Occipital lobe (tissue), 1 donor: ENCODE measurements at regions not wholly inside any gene's neighbourhood (a gene's known extent, or its start where the extent isn't known, plus 50 kb on each side); places are given as distances from the start of the nearest gene placed in this dataset.
"Not testable (repeated sequence)": the region's sequence is repeated elsewhere in the genome, so short reads cannot be mapped to it uniquely, and the experiment has no call there.

Experiments used
- DNase-seq: peaks from one replicate; lab custom pipeline; 2025; lab: John Stamatoyannopoulos, UW

- no peak for DNase-seq
These were observed 225.1 kb downstream of the GATA3 start for GRCh38 chr10:8279598-8279997.

GRCh38 chr10:8280946-8281345 is 226.5 kb downstream of the GATA3 start:
- no peak for DNase-seq

- DNase-seq = no peak
These were observed 227.9 kb downstream of the GATA3 start for GRCh38 chr10:8282340-8282739.

- no peak for DNase-seq
These were observed 228.8 kb downstream of the GATA3 start for GRCh38 chr10:8283166-8283905.

GRCh38 chr10:8283986-8284385 is 229.5 kb downstream of the GATA3 start:
- DNase-seq = no peak

- DNase-seq = not testable (repeated sequence)
These were observed 231.5 kb downstream of the GATA3 start for GRCh38 chr10:8285970-8286369.

GRCh38 chr10:8288600-8288999 is 234.1 kb downstream of the GATA3 start:
- no peak for DNase-seq

- no peak for DNase-seq
These were observed 234.9 kb downstream of the GATA3 start for GRCh38 chr10:8289186-8289924.

- DNase-seq = no peak
These were observed 240.3 kb downstream of the GATA3 start for GRCh38 chr10:8294779-8295178.

GRCh38 chr10:8295311-8295710 is 240.8 kb downstream of the GATA3 start:
- no peak for DNase-seq

GRCh38 chr10:8296090-8296733 is 241.7 kb downstream of the GATA3 start:
- DNase-seq = no peak

- no peak for DNase-seq
These were observed 242.2 kb downstream of the GATA3 start for GRCh38 chr10:8296734-8297101.

GRCh38 chr10:8297107-8297506 is 242.6 kb downstream of the GATA3 start:
- DNase-seq = no peak

- no peak for DNase-seq
These were observed 243.5 kb downstream of the GATA3 start for GRCh38 chr10:8297959-8298358.

GRCh38 chr10:8298896-8299570 is 244.5 kb downstream of the GATA3 start:
- no peak for DNase-seq

GRCh38 chr10:8300925-8301324 is 246.4 kb downstream of the GATA3 start:
- no peak for DNase-seq

GRCh38 chr10:8301333-8301732 is 246.8 kb downstream of the GATA3 start:
- no peak for DNase-seq

GRCh38 chr10:8301831-8302230 is 247.3 kb downstream of the GATA3 start:
- DNase-seq = no peak

GRCh38 chr10:8302565-8302964 is 248.1 kb downstream of the GATA3 start:
- no peak for DNase-seq

GRCh38 chr10:8304861-8305260 is 250.4 kb downstream of the GATA3 start:
- no peak for DNase-seq

GRCh38 chr10:8305876-8306652 is 251.6 kb downstream of the GATA3 start:
- DNase-seq = no peak
